Activated naive CD8-positive, alpha-beta T cell treated with anti-CD3 and anti-CD28 coated beads, Interleukin-2, amount 10 ng/mL, durations not matched to agents 7 days and 5 days (primary cell): ENCODE measurements at regions not wholly inside any gene's neighbourhood (a gene's known extent, or its start where the extent isn't known, plus 50 kb on each side); places are given as distances from the start of the nearest gene placed in this dataset.
"Not testable (repeated sequence)": the region's sequence is repeated elsewhere in the genome, so short reads cannot be mapped to it uniquely, and the experiment has no call there.

Experiments
- ATAC-seq: fragments of 150-1000 bp; cut with Tn5 transposase; one replicate; pipeline ENCODE4 v1.10.0; 2021; ENCODE audit warnings: low read depth, moderate library complexity
- POLR2A ChIA-PET: fragments of 350-600 bp; sonication (Branson Sonifier 250); formaldehyde crosslinking; loops from one replicate; lab custom pipeline; 2021; ENCODE audit warnings: antibody characterized with exemption; lab: Charles Lee
- DNase-seq: peaks from one replicate; pipeline ENCODE4 v3.0.0; 2021
- H3K27ac Mint-ChIP-seq: one replicate; pipeline ENCODE4 v1.8.0; 2022; ENCODE audit warnings: mild to moderate bottlenecking, mixed read lengths
- H3K27me3 Mint-ChIP-seq: one replicate; pipeline ENCODE4 v1.8.0; 2022; ENCODE audit warnings: mild to moderate bottlenecking, moderate library complexity, mixed read lengths
- H3K36me3 Mint-ChIP-seq: one replicate; pipeline ENCODE4 v1.8.0; 2021; ENCODE audit warnings: mild to moderate bottlenecking, mixed read lengths
- H3K4me1 Mint-ChIP-seq: one replicate; pipeline ENCODE4 v1.8.0; 2021; ENCODE audit warnings: mixed read lengths
- H3K4me3 Mint-ChIP-seq: one replicate; pipeline ENCODE4 v1.8.0; 2022; ENCODE audit warnings: mild to moderate bottlenecking, moderate library complexity, mixed read lengths
- H3K9me3 Mint-ChIP-seq: one replicate; pipeline ENCODE4 v1.8.0; 2021; ENCODE audit warnings: mixed read lengths

- H3K9me3 Mint-ChIP-seq = peaks cover 6% of the 10 kb centered on the region
- POLR2A ChIA-PET = no interaction called here
- no peaks in the 10 kb centered on the region for H3K36me3 Mint-ChIP-seq
- H3K4me3 Mint-ChIP-seq = no peak overlapping the region
- no peak for DNase-seq
- H3K27me3 Mint-ChIP-seq = no peaks in the 10 kb centered on the region
- H3K27ac Mint-ChIP-seq = no peak overlapping the region
- ATAC-seq = no peak
- H3K4me1 Mint-ChIP-seq = no peaks in the 10 kb centered on the region
Measured at GRCh38 chr16:60674241-60674640, 1362.0 kb downstream of the CDH8 start.

GRCh38 chr16:60655514-60656153 lies 1380.6 kb downstream of the CDH8 start:
- no peaks in the 10 kb centered on the region for H3K27me3 Mint-ChIP-seq
- H3K27ac Mint-ChIP-seq = no peak overlapping the region
- POLR2A ChIA-PET = no interaction called here
- H3K9me3 Mint-ChIP-seq = peaks cover 4% of the 10 kb centered on the region
- H3K36me3 Mint-ChIP-seq = no peaks in the 10 kb centered on the region
- H3K4me1 Mint-ChIP-seq = no peaks in the 10 kb centered on the region
- no peak for ATAC-seq
- H3K4me3 Mint-ChIP-seq = no peak overlapping the region
- no peak for DNase-seq

GRCh38 chr16:60651346-60651745 lies 1384.9 kb downstream of the CDH8 start:
- H3K4me3 Mint-ChIP-seq = no peak overlapping the region

GRCh38 chr16:60648290-60648689 lies 1387.9 kb downstream of the CDH8 start:
- H3K36me3 Mint-ChIP-seq = no peaks in the 10 kb centered on the region
- H3K4me1 Mint-ChIP-seq = no peaks in the 10 kb centered on the region
- H3K9me3 Mint-ChIP-seq = peaks cover 9% of the 10 kb centered on the region
- no peak for ATAC-seq
- POLR2A ChIA-PET = no interaction called here
- H3K4me3 Mint-ChIP-seq = no peak overlapping the region
- no peaks in the 10 kb centered on the region for H3K27me3 Mint-ChIP-seq
- no peak overlapping the region for H3K27ac Mint-ChIP-seq
- DNase-seq = no peak

More at GRCh38 chr16:60651346-60651745, 1384.9 kb downstream of the CDH8 start:
- ATAC-seq (no peak), DNase-seq (no peak)
- Mint-ChIP-seq H3K4me1 (no peaks in the 10 kb centered on the region), H3K27ac (no peak overlapping the region), H3K9me3 (peaks cover 5% of the 10 kb centered on the region), H3K27me3 (no peaks in the 10 kb centered on the region), H3K36me3 (no peaks in the 10 kb centered on the region)
- POLR2A ChIA-PET = no interaction called here

GRCh38 chr16:60647388-60647787 lies 1388.8 kb downstream of the CDH8 start:
- H3K36me3 Mint-ChIP-seq, H3K27me3 Mint-ChIP-seq, H3K9me3 Mint-ChIP-seq, H3K4me1 Mint-ChIP-seq, DNase-seq, ATAC-seq, POLR2A ChIA-PET, H3K27ac Mint-ChIP-seq, H3K4me3 Mint-ChIP-seq: not testable (repeated sequence)

GRCh38 chr16:60646631-60647030 lies 1389.6 kb downstream of the CDH8 start:
- H3K27me3 Mint-ChIP-seq = no peaks in the 10 kb centered on the region
- H3K4me1 Mint-ChIP-seq = no peaks in the 10 kb centered on the region
- no peak overlapping the region for H3K4me3 Mint-ChIP-seq
- no peaks in the 10 kb centered on the region for H3K36me3 Mint-ChIP-seq
- ATAC-seq = no peak
- POLR2A ChIA-PET = no interaction called here
- no peak overlapping the region for H3K27ac Mint-ChIP-seq
- no peak for DNase-seq
- H3K9me3 Mint-ChIP-seq = peaks cover 9% of the 10 kb centered on the region

- Mint-ChIP-seq H3K4me1 (no peaks in the 10 kb centered on the region), H3K9me3 (peaks cover 11% of the 10 kb centered on the region), H3K27ac (no peak overlapping the region), H3K4me3 (no peak overlapping the region), H3K27me3 (no peaks in the 10 kb centered on the region), H3K36me3 (no peaks in the 10 kb centered on the region)
- no peak for ATAC-seq
- POLR2A ChIA-PET = no interaction called here
- no peak for DNase-seq
Measured at GRCh38 chr16:60645541-60645940, 1390.7 kb downstream of the CDH8 start.

- no peak for ATAC-seq
- Mint-ChIP-seq H3K36me3 (no peaks in the 10 kb centered on the region), H3K4me1 (no peaks in the 10 kb centered on the region), H3K4me3 (no peak overlapping the region), H3K27ac (no peak overlapping the region), H3K9me3 (peaks cover 11% of the 10 kb centered on the region), H3K27me3 (no peaks in the 10 kb centered on the region)
- POLR2A ChIA-PET = no interaction called here
- no peak for DNase-seq
Measured at GRCh38 chr16:60642956-60643355, 1393.3 kb downstream of the CDH8 start.

GRCh38 chr16:60641067-60641665 lies 1395.1 kb downstream of the CDH8 start:
- no peak for DNase-seq
- no peaks in the 10 kb centered on the region for H3K4me1 Mint-ChIP-seq
- POLR2A ChIA-PET = no interaction called here
- H3K9me3 Mint-ChIP-seq = peaks cover 11% of the 10 kb centered on the region
- no peak overlapping the region for H3K4me3 Mint-ChIP-seq
- no peak for ATAC-seq
- H3K27ac Mint-ChIP-seq = no peak overlapping the region
- H3K27me3 Mint-ChIP-seq = no peaks in the 10 kb centered on the region
- H3K36me3 Mint-ChIP-seq = no peaks in the 10 kb centered on the region

GRCh38 chr16:60640038-60640437 lies 1396.2 kb downstream of the CDH8 start:
- ATAC-seq = no peak
- Mint-ChIP-seq H3K36me3 (no peaks in the 10 kb centered on the region), H3K4me1 (no peaks in the 10 kb centered on the region), H3K4me3 (no peak overlapping the region), H3K27ac (no peak overlapping the region), H3K9me3 (peaks cover 9% of the 10 kb centered on the region), H3K27me3 (no peaks in the 10 kb centered on the region)
- DNase-seq = no peak
- POLR2A ChIA-PET = no interaction called here

GRCh38 chr16:60636636-60637035 lies 1399.6 kb downstream of the CDH8 start:
- H3K27me3 Mint-ChIP-seq, POLR2A ChIA-PET, H3K36me3 Mint-ChIP-seq, DNase-seq, H3K4me3 Mint-ChIP-seq, H3K9me3 Mint-ChIP-seq, H3K27ac Mint-ChIP-seq, ATAC-seq, H3K4me1 Mint-ChIP-seq: not testable (repeated sequence)

- ATAC-seq (no peak), DNase-seq (no peak)
- H3K27ac Mint-ChIP-seq = no peak overlapping the region
- POLR2A ChIA-PET = no interaction called here
- H3K36me3 Mint-ChIP-seq = no peaks in the 10 kb centered on the region
- H3K4me1 Mint-ChIP-seq = no peaks in the 10 kb centered on the region
- H3K27me3 Mint-ChIP-seq = no peaks in the 10 kb centered on the region
- H3K9me3 Mint-ChIP-seq = peaks cover 10% of the 10 kb centered on the region
- H3K4me3 Mint-ChIP-seq = no peak overlapping the region
Measured at GRCh38 chr16:60636117-60636516, 1400.1 kb downstream of the CDH8 start.

GRCh38 chr16:60635548-60635947 lies 1400.7 kb downstream of the CDH8 start:
- POLR2A ChIA-PET = no interaction called here
- no peak overlapping the region for H3K4me3 Mint-ChIP-seq
- DNase-seq (no peak), ATAC-seq (no peak)
- H3K4me1 Mint-ChIP-seq = no peaks in the 10 kb centered on the region
- no peak overlapping the region for H3K27ac Mint-ChIP-seq
- peaks cover 8% of the 10 kb centered on the region for H3K9me3 Mint-ChIP-seq
- H3K27me3 Mint-ChIP-seq = no peaks in the 10 kb centered on the region
- H3K36me3 Mint-ChIP-seq = no peaks in the 10 kb centered on the region

- Mint-ChIP-seq H3K4me3 (no peak overlapping the region), H3K9me3 (peaks cover 4% of the 10 kb centered on the region), H3K27me3 (no peaks in the 10 kb centered on the region), H3K4me1 (no peaks in the 10 kb centered on the region), H3K36me3 (no peaks in the 10 kb centered on the region), H3K27ac (no peak overlapping the region)
- POLR2A ChIA-PET = no interaction called here
- ATAC-seq (no peak), DNase-seq (no peak)
Measured at GRCh38 chr16:60611844-60612243, 1424.4 kb downstream of the CDH8 start.
